Testis (tissue), 2 donors: ENCODE measurements at regions not wholly inside any gene's neighbourhood (a gene's known extent, or its start where the extent isn't known, plus 50 kb on each side); places are given as distances from the start of the nearest gene placed in this dataset.

ENCODE experiments used
- DNase-seq: peaks from one replicate; pipeline ENCODE4 v3.0.0-alpha.2; 2019
- H3K27ac ChIP-seq, 2 donors: fragments of 200-600 bp; sonication (generic); one replicate each; pipeline ENCODE4 v1.5.1; 2019
- H3K27me3 ChIP-seq: fragments of 200-600 bp; sonication (generic); one replicate; pipeline ENCODE4 v1.5.1; 2019
- H3K36me3 ChIP-seq: fragments of 200-600 bp; sonication (generic); one replicate; pipeline ENCODE4 v1.5.1; 2017; ENCODE audit warnings: low read depth; ENCODE audit errors: missing control alignments
- H3K4me1 ChIP-seq: fragments of 200-600 bp; sonication (generic); one replicate; pipeline ENCODE4 v1.5.1; 2019
- H3K4me3 ChIP-seq, 2 donors: fragments of 200-600 bp; sonication (generic); one replicate each; pipeline ENCODE4 v1.5.1; 2017 to 2019
- H3K9me3 ChIP-seq: fragments of 200-600 bp; sonication (generic); one replicate; pipeline ENCODE4 v1.5.1; 2017
- CTCF ChIP-seq, 3 experiments: fragments of 450-650 bp in 2 of 3; fragments of 200-600 bp in 1 of 3; sonication (generic) in 1 of 3; IDR thresholded peaks; one replicate each; pipeline ENCODE4 v1.5.1; 2016 to 2019; ENCODE audit warnings: antibody characterized with exemption in 3 of 3, mild to moderate bottlenecking in 2 of 3, moderate library complexity in 1 of 3
- POLR2A ChIP-seq: fragments of 450-650 bp; IDR thresholded peaks from one replicate; pipeline ENCODE4 v1.6.1; 2017; ENCODE audit warnings: antibody characterized with exemption, mild to moderate bottlenecking, moderate library complexity
- WGBS, 2 donors: methylation state at CpG; one replicate each; pipeline ENCODE4 v1.1.5; 2018; 5-methylcytosine and 5-hydroxymethylcytosine counted together
- intact Hi-C: fragments of 100-400 bp; cut with DNase I; formaldehyde crosslinking; loops from one replicate; pipeline ENCODE4 v1.15.1; 2023; ENCODE audit warnings: low total_unique reads

GRCh38 chr12:28802706-28803438 lies 346.2 kb upstream of the FAR2 start:
- Histone ChIP-seq H3K4me3 (no peak overlapping the region), H3K9me3 (no peaks in the 10 kb centered on the region), H3K36me3 (no peaks in the 10 kb centered on the region), H3K27ac (no peak overlapping the region), H3K27me3 (no peaks in the 10 kb centered on the region), H3K4me1 (no peaks in the 10 kb centered on the region)
- no peak for TF ChIP-seq POLR2A
- no peak for TF ChIP-seq CTCF (IDR thresholded peaks at IDR 0.05)
- WGBS, 2 donors = 82 to 86% methylated on average over 5 of the region's 5 CpGs
- intact Hi-C loops = no loop called here
- DNase-seq = no peak

GRCh38 chr12:28807535-28807934 lies 341.5 kb upstream of the FAR2 start:
- Histone ChIP-seq H3K4me1 (no peaks in the 10 kb centered on the region), H3K4me3 (no peak overlapping the region), H3K9me3 (no peaks in the 10 kb centered on the region), H3K27ac (no peak overlapping the region), H3K36me3 (no peaks in the 10 kb centered on the region), H3K27me3 (no peaks in the 10 kb centered on the region)
- TF ChIP-seq POLR2A (no peak), CTCF (IDR thresholded peaks at IDR 0.05) (no peak)
- WGBS, 2 donors = 92 to 95% methylated on average over 3 of the region's 3 CpGs
- no peak for DNase-seq
- intact Hi-C loops = no loop called here

- no peaks in the 10 kb centered on the region for H3K9me3 ChIP-seq
- intact Hi-C loops = no loop called here
- TF ChIP-seq CTCF (IDR thresholded peaks at IDR 0.05) (no peak), POLR2A (no peak)
- DNase-seq = no peak
- H3K4me3 ChIP-seq = no peak overlapping the region
- no peak overlapping the region for H3K27ac ChIP-seq
- no peaks in the 10 kb centered on the region for H3K27me3 ChIP-seq
- WGBS, 2 donors = 78 to 83% methylated on average over 5 of the region's 5 CpGs
- H3K4me1 ChIP-seq = no peaks in the 10 kb centered on the region
- H3K36me3 ChIP-seq = no peaks in the 10 kb centered on the region
Measured at GRCh38 chr12:28811457-28811856, 337.6 kb upstream of the FAR2 start.

GRCh38 chr12:28814246-28814645 lies 334.8 kb upstream of the FAR2 start:
- Histone ChIP-seq H3K4me1 (no peaks in the 10 kb centered on the region), H3K27me3 (no peaks in the 10 kb centered on the region), H3K9me3 (no peaks in the 10 kb centered on the region), H3K4me3 (no peak overlapping the region), H3K27ac (no peak overlapping the region), H3K36me3 (no peaks in the 10 kb centered on the region)
- WGBS, 2 donors = 87% methylated on average over 3 to 4 of the region's 4 CpGs
- TF ChIP-seq POLR2A (no peak), CTCF (IDR thresholded peaks at IDR 0.05) (no peak)
- intact Hi-C loops = no loop called here
- no peak for DNase-seq

GRCh38 chr12:28817524-28817923 lies 331.6 kb upstream of the FAR2 start:
- no peak for TF ChIP-seq CTCF (IDR thresholded peaks at IDR 0.05)
- no peak for TF ChIP-seq POLR2A
- Histone ChIP-seq H3K27me3 (no peaks in the 10 kb centered on the region), H3K36me3 (no peaks in the 10 kb centered on the region), H3K27ac (no peak overlapping the region), H3K4me1 (no peaks in the 10 kb centered on the region), H3K9me3 (no peaks in the 10 kb centered on the region), H3K4me3 (no peak overlapping the region)
- 88 to 95% methylated on average over 6 of the region's 7 CpGs for WGBS, 2 donors
- DNase-seq = no peak
- intact Hi-C loops = no loop called here
